Lower lobe of right lung (tissue), 2 donors: ENCODE measurements at regions not wholly inside any gene's neighbourhood (a gene's known extent, or its start where the extent isn't known, plus 50 kb on each side); places are given as distances from the start of the nearest gene placed in this dataset.

Experiments
- ATAC-seq, 2 donors: fragments of 200-7000 bp; cut with Tn5 transposase; one replicate each; pipeline ENCODE4 v1.9.1; 2020 to 2022; ENCODE audit warnings: mild to moderate bottlenecking in 2 of 2, moderate library complexity in 2 of 2
- DNase-seq: peaks from one replicate; pipeline ENCODE4 v3.0.0-alpha.2; 2020
- H3K27ac ChIP-seq: fragments of 200-600 bp; one replicate; pipeline ENCODE4 v1.8.0; 2022
- H3K27me3 ChIP-seq: fragments of 200-600 bp; one replicate; pipeline ENCODE4 v1.8.0; 2022; ENCODE audit warnings: low read depth
- H3K36me3 ChIP-seq: fragments of 200-600 bp; one replicate; pipeline ENCODE4 v1.8.0; 2022; ENCODE audit warnings: mild to moderate bottlenecking
- H3K4me1 ChIP-seq: fragments of 200-600 bp; one replicate; pipeline ENCODE4 v1.8.0; 2022
- H3K4me3 ChIP-seq: fragments of 200-600 bp; one replicate; pipeline ENCODE4 v1.8.0; 2022; ENCODE audit warnings: mild to moderate bottlenecking
- H3K9me3 ChIP-seq: fragments of 200-600 bp; one replicate; pipeline ENCODE4 v1.8.0; 2022
- CTCF ChIP-seq: fragments of 200-600 bp; IDR thresholded peaks from one replicate; pipeline ENCODE4 v1.8.0; 2022; ENCODE audit warnings: antibody characterized with exemption, mild to moderate bottlenecking
- intact Hi-C: fragments of 100-400 bp; cut with DNase I; formaldehyde crosslinking; loops from one replicate; pipeline ENCODE4 v1.11.0; 2022
- donor health status: DM: no; HTN: yes; CAD: no; lungs with severe emphysema.

GRCh38 chr9:69986970-69987369, 56.7 kb upstream of the MAMDC2 start:
- no peak for TF ChIP-seq CTCF
- Histone ChIP-seq H3K9me3 (no peaks in the 10 kb centered on the region), H3K4me3 (no peak overlapping the region), H3K27ac (no peak overlapping the region), H3K4me1 (no peaks in the 10 kb centered on the region), H3K36me3 (no peaks in the 10 kb centered on the region), H3K27me3 (no peaks in the 10 kb centered on the region)
- intact Hi-C loops, result no loop called here
- no peak for DNase-seq
- ATAC-seq, result no peak

- DNase-seq (no peak), ATAC-seq (no peak)
- Histone ChIP-seq H3K4me3 (no peak overlapping the region), H3K4me1 (no peaks in the 10 kb centered on the region), H3K27ac (no peak overlapping the region), H3K9me3 (no peaks in the 10 kb centered on the region), H3K36me3 (no peaks in the 10 kb centered on the region), H3K27me3 (no peaks in the 10 kb centered on the region)
- TF ChIP-seq CTCF, result no peak
- intact Hi-C loops, result no loop called here
These were observed 56.2 kb upstream of the MAMDC2 start for GRCh38 chr9:69987457-69987856.

- no peaks in the 10 kb centered on the region for H3K9me3 ChIP-seq
- TF ChIP-seq CTCF, result no peak
- DNase-seq, result no peak
- H3K4me1 ChIP-seq, result no peaks in the 10 kb centered on the region
- H3K27me3 ChIP-seq, result no peaks in the 10 kb centered on the region
- intact Hi-C loops, result no loop called here
- H3K36me3 ChIP-seq, result no peaks in the 10 kb centered on the region
- no peak for ATAC-seq
- H3K4me3 ChIP-seq, result no peak overlapping the region
- no peak overlapping the region for H3K27ac ChIP-seq
These were observed 50.5 kb upstream of the MAMDC2 start for GRCh38 chr9:69993110-69993509.
